ENCODE measurements at regions not wholly inside any gene's neighbourhood (a gene's known extent, or its start where the extent isn't known, plus 50 kb on each side); places are given as distances from the start of the nearest gene placed in this dataset.

GRCh38 chr3:127490271-127491023 lies 100.1 kb downstream of the TPRA1 start:
- TF ChIP-seq, protein P1, sequence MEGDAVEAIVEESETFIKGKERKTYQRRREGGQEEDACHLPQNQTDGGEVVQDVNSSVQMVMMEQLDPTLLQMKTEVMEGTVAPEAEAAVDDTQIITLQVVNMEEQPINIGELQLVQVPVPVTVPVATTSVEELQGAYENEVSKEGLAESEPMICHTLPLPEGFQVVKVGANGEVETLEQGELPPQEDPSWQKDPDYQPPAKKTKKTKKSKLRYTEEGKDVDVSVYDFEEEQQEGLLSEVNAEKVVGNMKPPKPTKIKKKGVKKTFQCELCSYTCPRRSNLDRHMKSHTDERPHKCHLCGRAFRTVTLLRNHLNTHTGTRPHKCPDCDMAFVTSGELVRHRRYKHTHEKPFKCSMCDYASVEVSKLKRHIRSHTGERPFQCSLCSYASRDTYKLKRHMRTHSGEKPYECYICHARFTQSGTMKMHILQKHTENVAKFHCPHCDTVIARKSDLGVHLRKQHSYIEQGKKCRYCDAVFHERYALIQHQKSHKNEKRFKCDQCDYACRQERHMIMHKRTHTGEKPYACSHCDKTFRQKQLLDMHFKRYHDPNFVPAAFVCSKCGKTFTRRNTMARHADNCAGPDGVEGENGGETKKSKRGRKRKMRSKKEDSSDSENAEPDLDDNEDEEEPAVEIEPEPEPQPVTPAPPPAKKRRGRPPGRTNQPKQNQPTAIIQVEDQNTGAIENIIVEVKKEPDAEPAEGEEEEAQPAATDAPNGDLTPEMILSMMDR (IDR thresholded peaks at IDR 0.05) = no peak
- no peak for TF ChIP-seq POLR2A (IDR thresholded peaks at IDR 0.05)

Data from esophagus squamous epithelium (tissue), 4 donors.